DMS153 treated with DMSO at 0.1 percent for 48 hours (cell line): ENCODE measurements at regions not wholly inside any gene's neighbourhood (a gene's known extent, or its start where the extent isn't known, plus 50 kb on each side); places are given as distances from the start of the nearest gene placed in this dataset.
"Not testable (repeated sequence)": the region's sequence is repeated elsewhere in the genome, so short reads cannot be mapped to it uniquely, and the experiment has no call there.

ENCODE experiments used
- DNase-seq: peaks from one replicate; lab custom pipeline; 2025; ENCODE audit not compliant: unreplicated experiment; lab: John Stamatoyannopoulos, UW

DNA sequence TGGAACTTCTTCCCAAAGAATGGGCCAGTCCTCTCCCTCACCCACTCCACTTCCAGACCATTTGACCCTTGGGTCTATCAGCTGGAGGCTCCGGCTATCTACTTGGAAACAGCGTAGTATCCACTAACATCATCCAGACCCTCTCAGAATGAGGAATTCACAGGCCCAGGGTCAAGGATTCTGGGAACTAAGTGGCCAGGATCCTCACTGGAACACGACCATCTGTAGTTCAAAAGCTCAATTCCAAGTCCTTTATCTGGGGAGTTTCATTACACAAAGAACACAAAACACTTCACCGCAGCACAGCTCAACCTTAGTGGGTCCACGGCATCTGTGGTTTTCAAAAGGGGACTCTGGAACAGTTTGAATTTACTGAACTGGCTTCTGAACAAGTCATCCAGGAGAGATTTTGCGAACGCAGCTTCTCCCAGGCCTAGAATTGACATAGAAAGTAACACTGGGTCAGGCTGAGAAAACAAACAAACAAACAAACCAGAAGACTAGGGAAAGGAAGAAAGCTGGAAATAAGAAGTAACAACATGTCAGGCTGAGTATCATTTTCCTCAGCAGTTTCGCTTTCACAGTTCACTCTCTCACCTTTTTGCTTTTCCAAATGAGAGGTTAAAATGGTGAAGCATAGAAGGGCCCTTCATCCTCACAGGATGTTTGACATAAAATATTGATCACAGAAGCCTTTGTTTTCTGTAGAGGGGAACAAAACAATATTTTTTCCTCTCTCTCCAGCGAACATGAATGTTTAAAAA lies 57.6 kb upstream of the USP6NL start:
- no peak for DNase-seq

GRCh38 chr10:11667756-11668155 lies 56.3 kb upstream of the USP6NL start:
- DNase-seq, result no peak

DNA sequence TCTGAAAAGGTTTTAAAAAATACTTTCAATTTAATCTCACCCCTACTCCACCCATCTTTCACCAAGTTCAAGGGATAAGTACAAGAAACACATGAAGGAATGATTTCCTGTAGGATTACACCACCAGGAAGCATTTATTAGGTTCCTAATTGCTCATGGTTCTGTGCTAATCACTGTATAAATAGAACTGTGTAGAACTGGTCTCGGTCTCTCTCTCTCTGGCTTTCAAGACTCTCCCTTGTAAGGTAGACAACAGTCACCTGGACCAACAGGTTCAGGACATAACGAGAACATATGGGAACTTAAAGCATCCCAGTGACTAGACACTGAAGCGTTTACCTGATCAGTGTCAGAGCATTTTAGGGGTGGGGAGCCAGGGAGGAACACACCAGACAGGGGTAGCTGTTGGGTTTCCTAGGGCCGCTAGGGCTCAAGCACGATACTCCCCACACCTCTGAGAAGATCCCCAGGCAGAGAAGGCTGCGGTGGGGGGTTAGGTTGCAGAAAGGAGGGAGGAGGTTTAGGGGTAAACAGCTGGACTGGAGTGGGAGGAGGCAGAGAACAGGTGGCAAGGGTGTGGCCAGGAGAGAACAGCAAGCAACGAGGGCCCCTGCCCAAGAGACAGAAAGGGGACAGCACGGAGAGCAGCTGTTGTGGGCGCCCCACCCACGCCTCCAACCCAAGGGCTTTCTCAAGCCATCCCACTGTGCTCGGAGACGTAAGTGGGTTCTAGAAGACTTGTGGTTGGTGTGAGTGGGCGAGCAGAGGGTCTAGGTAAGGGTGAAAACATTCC lies 52.5 kb upstream of the USP6NL start:
- DNase-seq, result no peak

DNA sequence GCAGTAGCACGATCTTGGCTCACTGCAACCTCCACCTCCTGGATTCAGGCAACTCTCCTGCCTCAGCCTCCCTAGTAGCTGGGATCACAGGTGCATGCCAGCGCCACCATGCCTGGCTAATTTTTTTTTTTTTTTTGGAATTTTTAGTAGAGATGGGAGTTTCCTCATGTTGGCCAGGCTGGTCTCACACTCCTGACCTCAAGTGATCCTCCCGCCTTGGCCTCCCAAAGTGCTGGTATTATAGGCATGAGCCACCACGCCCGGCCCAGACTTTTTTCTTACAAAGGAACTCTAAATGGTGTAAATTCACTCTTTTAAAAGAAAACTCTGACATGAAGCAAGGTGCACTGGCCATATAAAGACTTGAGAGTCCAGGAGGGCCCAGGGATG lies 51.7 kb upstream of the USP6NL start:
- DNase-seq, result not testable (repeated sequence)

- DNase-seq, result no peak
Observed at GRCh38 chr10:11661441-11661840, 50.0 kb upstream of the USP6NL start.
